ENCODE measurements at regions not wholly inside any gene's neighbourhood (a gene's known extent, or its start where the extent isn't known, plus 50 kb on each side); places are given as distances from the start of the nearest gene placed in this dataset.

DNA sequence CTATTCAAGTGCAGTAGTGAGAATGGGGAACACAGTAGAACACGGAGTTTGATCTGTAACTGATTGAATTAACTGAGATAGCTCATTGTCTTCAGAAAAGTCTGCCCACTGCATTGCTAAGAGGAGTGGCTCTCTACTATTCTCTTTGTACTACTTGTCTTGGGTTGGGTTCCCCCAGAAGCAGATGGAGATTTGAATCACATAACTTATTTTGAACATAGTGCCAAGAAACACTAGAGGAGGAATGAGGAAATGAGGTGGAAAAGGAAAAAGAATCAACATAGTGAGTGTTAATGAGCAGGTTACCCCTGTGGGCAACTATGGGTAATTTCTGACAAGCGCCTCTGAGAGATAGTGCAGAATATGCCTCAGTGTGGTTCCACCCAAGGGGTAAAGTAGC is 362.7 kb downstream of the STIM2 start:
- TF ChIP-seq, protein P1, sequence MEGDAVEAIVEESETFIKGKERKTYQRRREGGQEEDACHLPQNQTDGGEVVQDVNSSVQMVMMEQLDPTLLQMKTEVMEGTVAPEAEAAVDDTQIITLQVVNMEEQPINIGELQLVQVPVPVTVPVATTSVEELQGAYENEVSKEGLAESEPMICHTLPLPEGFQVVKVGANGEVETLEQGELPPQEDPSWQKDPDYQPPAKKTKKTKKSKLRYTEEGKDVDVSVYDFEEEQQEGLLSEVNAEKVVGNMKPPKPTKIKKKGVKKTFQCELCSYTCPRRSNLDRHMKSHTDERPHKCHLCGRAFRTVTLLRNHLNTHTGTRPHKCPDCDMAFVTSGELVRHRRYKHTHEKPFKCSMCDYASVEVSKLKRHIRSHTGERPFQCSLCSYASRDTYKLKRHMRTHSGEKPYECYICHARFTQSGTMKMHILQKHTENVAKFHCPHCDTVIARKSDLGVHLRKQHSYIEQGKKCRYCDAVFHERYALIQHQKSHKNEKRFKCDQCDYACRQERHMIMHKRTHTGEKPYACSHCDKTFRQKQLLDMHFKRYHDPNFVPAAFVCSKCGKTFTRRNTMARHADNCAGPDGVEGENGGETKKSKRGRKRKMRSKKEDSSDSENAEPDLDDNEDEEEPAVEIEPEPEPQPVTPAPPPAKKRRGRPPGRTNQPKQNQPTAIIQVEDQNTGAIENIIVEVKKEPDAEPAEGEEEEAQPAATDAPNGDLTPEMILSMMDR (conservative IDR thresholded peaks at IDR 0.05; ENCODE audit: control insufficient read depth, insufficient read depth, low read depth, low read length): no peak
- DNase-seq (ENCODE audit: low read depth): no peak
- H3K4me3 ChIP-seq (ENCODE audit: control insufficient read depth, low read depth, low read length): no peak overlapping the region

DNA sequence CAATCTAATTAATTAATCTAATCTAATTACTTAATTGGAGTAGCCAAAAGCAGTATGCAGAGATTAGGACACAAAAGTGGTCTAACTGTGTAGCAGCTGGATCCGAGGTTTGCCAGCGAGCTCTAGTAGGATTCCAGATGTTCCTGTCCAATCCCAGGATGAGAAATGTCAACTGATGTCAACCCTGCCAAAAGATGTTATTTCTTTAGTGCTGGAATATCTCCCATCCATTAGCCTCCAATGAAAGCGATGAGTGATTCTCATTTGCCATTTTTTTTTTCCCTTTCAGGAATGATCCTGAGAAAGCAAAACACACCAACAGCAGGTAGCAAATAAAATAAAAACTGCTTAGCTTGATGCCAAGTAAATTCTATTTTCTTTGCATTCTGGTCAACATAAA is 372.9 kb downstream of the STIM2 start:
- TF ChIP-seq, protein P1 (conservative IDR thresholded peaks at IDR 0.05; ENCODE audit: control insufficient read depth, insufficient read depth, low read depth, low read length): no peak
- no peak overlapping the region for H3K4me3 ChIP-seq (ENCODE audit: control insufficient read depth, low read depth, low read length)
- DNase-seq (ENCODE audit: low read depth): no peak

DNA sequence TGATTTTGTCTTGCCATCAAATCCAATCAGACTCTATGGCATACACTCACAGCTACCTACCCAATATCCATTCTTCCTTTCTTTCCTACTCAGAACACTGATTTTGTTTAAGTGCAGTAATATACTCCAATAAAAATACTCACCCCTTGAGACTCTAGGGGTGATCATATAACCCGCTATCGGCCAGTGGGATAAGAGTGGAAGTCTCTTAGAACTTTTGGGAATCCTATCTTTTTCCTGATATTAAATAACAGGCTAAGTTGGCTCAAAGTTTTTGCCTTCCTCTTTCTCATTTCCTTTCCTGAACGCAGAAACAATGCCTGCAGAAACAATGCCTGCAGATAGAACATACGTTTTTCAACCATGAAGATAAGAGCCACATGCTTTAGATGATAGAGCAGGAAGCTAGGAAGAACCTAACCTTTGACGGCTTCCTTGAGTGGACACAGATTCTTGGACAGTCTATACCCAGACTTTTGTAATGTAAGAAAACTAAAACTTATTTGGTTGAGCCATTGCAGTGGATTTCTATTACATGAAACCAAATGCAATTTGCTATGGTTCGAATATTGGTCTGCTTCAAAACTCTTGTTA is 373.8 kb downstream of the STIM2 start:
- TF ChIP-seq, protein P1 (conservative IDR thresholded peaks at IDR 0.05; ENCODE audit: control insufficient read depth, insufficient read depth, low read depth, low read length): no peak
- no peak overlapping the region for H3K4me3 ChIP-seq (ENCODE audit: control insufficient read depth, low read depth, low read length)
- DNase-seq (ENCODE audit: low read depth): no peak

DNA sequence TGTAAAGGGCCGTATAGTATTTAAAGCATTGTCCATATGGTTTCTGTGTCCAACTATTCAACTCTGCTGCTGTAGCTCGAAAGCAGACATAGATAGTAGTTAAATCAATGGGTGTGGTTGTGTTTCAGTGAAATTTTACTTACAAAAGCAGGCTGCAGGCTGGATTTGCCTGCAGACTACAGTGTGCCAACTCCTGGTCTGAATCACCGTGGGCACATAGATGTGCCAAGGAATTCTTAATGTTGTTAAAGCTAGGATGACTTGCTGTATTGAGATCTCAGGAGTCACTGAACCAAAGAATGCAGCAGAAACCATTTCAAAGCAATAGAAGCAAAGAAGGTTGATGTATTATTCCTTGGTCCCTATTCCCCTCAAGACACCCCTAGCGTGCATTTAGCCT is 379.0 kb downstream of the STIM2 start:
- DNase-seq (ENCODE audit: low read depth): peak; percentile 34
- TF ChIP-seq, protein P1 (conservative IDR thresholded peaks at IDR 0.05; ENCODE audit: control insufficient read depth, insufficient read depth, low read depth, low read length): no peak
- no peak overlapping the region for H3K4me3 ChIP-seq (ENCODE audit: control insufficient read depth, low read depth, low read length)

DNA sequence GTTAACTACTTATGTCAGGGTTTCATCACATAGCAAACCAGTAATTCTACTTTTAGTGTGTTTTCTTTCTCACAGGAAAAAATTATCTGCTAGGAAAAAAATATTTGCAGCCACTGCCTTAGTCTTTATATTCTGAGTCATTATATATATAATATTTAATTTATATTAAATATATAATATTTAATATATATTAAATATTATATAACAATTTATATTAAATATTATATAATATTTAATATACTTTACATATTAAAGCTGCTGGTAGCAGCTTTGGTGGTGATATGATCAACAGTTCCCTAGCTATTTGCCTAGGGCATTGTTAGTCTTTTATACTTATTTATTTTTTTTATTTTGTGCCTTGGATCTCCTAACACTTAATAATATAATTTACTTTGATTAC is 381.6 kb downstream of the STIM2 start:
- no peak overlapping the region for H3K4me3 ChIP-seq (ENCODE audit: control insufficient read depth, low read depth, low read length)
- TF ChIP-seq, protein P1 (conservative IDR thresholded peaks at IDR 0.05; ENCODE audit: control insufficient read depth, insufficient read depth, low read depth, low read length): no peak
- DNase-seq (ENCODE audit: low read depth): no peak

DNA sequence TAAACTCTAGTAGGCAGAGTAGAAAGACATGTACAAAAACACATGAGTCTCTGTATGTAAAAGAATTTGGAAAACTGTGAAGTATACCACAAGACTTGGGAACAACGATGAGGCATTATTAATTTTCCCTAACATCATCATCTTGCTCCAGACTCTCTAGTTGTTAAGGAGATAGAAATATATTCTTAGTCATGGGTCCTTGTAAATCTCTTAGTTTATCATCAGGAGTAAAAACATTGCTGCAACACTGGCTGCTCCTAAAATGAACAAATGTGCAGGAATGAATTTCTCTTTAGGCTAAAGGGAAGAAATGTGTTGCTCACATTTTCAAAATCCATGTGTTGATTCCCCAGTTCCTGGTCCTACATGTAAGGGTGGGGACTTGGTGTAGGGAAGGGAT is 384.6 kb downstream of the STIM2 start:
- no peak overlapping the region for H3K4me3 ChIP-seq (ENCODE audit: control insufficient read depth, low read depth, low read length)
- DNase-seq (ENCODE audit: low read depth): peak; percentile 41
- TF ChIP-seq, protein P1 (conservative IDR thresholded peaks at IDR 0.05; ENCODE audit: control insufficient read depth, insufficient read depth, low read depth, low read length): no peak

DNA sequence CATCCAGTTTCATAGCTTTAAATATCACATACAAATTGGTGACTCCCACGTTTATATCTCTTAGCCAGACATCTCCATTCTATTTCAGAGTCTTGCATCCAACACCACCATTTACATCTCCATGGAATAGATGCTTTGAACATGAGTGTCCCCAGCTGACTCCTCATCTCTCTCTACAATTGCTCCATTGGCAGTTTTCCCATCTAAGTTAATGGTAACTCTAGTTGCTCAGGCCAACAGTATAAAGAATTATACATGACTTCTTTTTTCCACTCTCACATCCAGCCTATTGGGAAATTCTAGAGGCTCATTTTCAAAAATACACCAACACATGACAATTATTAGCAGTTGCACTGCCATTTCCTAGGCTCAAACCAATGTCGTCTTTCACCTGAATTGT is 388.2 kb downstream of the STIM2 start:
- H3K4me3 ChIP-seq (ENCODE audit: control insufficient read depth, low read depth, low read length): no peak overlapping the region
- TF ChIP-seq, protein P1 (conservative IDR thresholded peaks at IDR 0.05; ENCODE audit: control insufficient read depth, insufficient read depth, low read depth, low read length): no peak
- peak; percentile 87 for DNase-seq (ENCODE audit: low read depth)

All from fibroblast of mammary gland (primary cell).